NCI-H128 (cell line): ENCODE measurements at regions not wholly inside any gene's neighbourhood (a gene's known extent, or its start where the extent isn't known, plus 50 kb on each side); places are given as distances from the start of the nearest gene placed in this dataset.
"Not testable (repeated sequence)": the region's sequence is repeated elsewhere in the genome, so short reads cannot be mapped to it uniquely, and the experiment has no call there.

Source experiments
- DNase-seq: peaks from one replicate; lab custom pipeline; 2025; ENCODE audit not compliant: unreplicated experiment; lab: John Stamatoyannopoulos, UW

GRCh38 chr5:106488407-106488806 lies 1182.3 kb downstream of the EFNA5 start:
- no peak for DNase-seq

- no peak for DNase-seq
These were observed 1189.4 kb downstream of the EFNA5 start for GRCh38 chr5:106481374-106481773.

GRCh38 chr5:106476630-106477029 lies 1194.1 kb downstream of the EFNA5 start:
- DNase-seq = no peak

GRCh38 chr5:106474066-106474465 lies 1196.7 kb downstream of the EFNA5 start:
- no peak for DNase-seq

GRCh38 chr5:106459541-106459940 lies 1211.2 kb downstream of the EFNA5 start:
- DNase-seq = no peak

- DNase-seq = no peak
These were observed 1215.9 kb downstream of the EFNA5 start for GRCh38 chr5:106454651-106455415.

- no peak for DNase-seq
These were observed 1216.7 kb downstream of the EFNA5 start for GRCh38 chr5:106454050-106454449.

GRCh38 chr5:106451998-106452397 lies 1218.7 kb downstream of the EFNA5 start:
- DNase-seq = no peak

- DNase-seq = no peak
These were observed 1227.0 kb downstream of the EFNA5 start for GRCh38 chr5:106443746-106444145.

- no peak for DNase-seq
These were observed 1235.6 kb downstream of the EFNA5 start for GRCh38 chr5:106435185-106435584.

GRCh38 chr5:106430733-106431132 lies 1240.0 kb downstream of the EFNA5 start:
- not testable (repeated sequence) for DNase-seq

- DNase-seq = no peak
These were observed 1247.4 kb downstream of the EFNA5 start for GRCh38 chr5:106423109-106423897.

GRCh38 chr5:106420102-106420501 lies 1250.6 kb downstream of the EFNA5 start:
- DNase-seq = no peak

GRCh38 chr5:106418196-106418595 lies 1252.5 kb downstream of the EFNA5 start:
- no peak for DNase-seq

GRCh38 chr5:106417566-106417965 lies 1253.2 kb downstream of the EFNA5 start:
- no peak for DNase-seq

GRCh38 chr5:106417163-106417562 lies 1253.6 kb downstream of the EFNA5 start:
- no peak for DNase-seq

- DNase-seq = no peak
These were observed 1255.2 kb downstream of the EFNA5 start for GRCh38 chr5:106415541-106415940.

- DNase-seq = no peak
These were observed 1256.4 kb downstream of the EFNA5 start for GRCh38 chr5:106414342-106414741.

- DNase-seq = no peak
These were observed 1258.1 kb downstream of the EFNA5 start for GRCh38 chr5:106412606-106413005.

- DNase-seq = no peak
These were observed 1262.2 kb downstream of the EFNA5 start for GRCh38 chr5:106408570-106408969.

GRCh38 chr5:106408141-106408540 lies 1262.6 kb downstream of the EFNA5 start:
- no peak for DNase-seq

GRCh38 chr5:106401561-106401960 lies 1269.2 kb downstream of the EFNA5 start:
- DNase-seq = no peak
